ENCODE measurements at regions not wholly inside any gene's neighbourhood (a gene's known extent, or its start where the extent isn't known, plus 50 kb on each side); places are given as distances from the start of the nearest gene placed in this dataset.

- Histone ChIP-seq H3K4ac (ENCODE audit: low read length) (no peak overlapping the region), H3K27me3 (ENCODE audit: control insufficient read depth in 3 of 3, insufficient read depth in 3 of 3, low read depth in 1 of 3, low read length in 3 of 3) (no peaks in the 10 kb centered on the region), H3K79me1 (ENCODE audit: low read depth, low read length) (no peaks in the 10 kb centered on the region), H3K4me3 (ENCODE audit: low read length in 2 of 2) (no peak overlapping the region), H3K9me3 (replicated peaks in 1 of 2; ENCODE audit: control insufficient read depth in 2 of 2, insufficient read depth in 1 of 2, low read depth in 1 of 2, low read length in 2 of 2) (no peaks in the 10 kb centered on the region), H4K8ac (ENCODE audit: low read depth, low read length) (no peak overlapping the region), H2BK15ac (ENCODE audit: low read length) (no peak overlapping the region), H3K4me1 (ENCODE audit: control insufficient read depth in 2 of 2, insufficient read depth in 1 of 2, low read depth in 1 of 2, low read length in 2 of 2) (peaks cover 0 to 3% of the 10 kb centered on the region in 2 donors), H3K18ac (ENCODE audit: low read length) (no peak overlapping the region), H2AK5ac (ENCODE audit: low read depth, low read length) (no peak overlapping the region), H2BK5ac (ENCODE audit: low read length) (no peak overlapping the region), H3K36me3 (replicated peaks in 1 of 2; ENCODE audit: control insufficient read depth in 2 of 2, insufficient read depth in 2 of 2, low read length in 2 of 2) (no peaks in the 10 kb centered on the region), H3K4me2 (ENCODE audit: insufficient read depth, low read length, poor library complexity, severe bottlenecking) (no peak overlapping the region), H3K9ac (ENCODE audit: low read depth, low read length, poor library complexity) (no peak overlapping the region), H2BK120ac (ENCODE audit: low read depth, low read length) (no peak overlapping the region), H2AFZ (ENCODE audit: low read length) (no peak overlapping the region), H3K27ac (replicated peaks; ENCODE audit: low read length) (no peak overlapping the region), H2BK12ac (ENCODE audit: low read length) (no peak overlapping the region), H4K91ac (ENCODE audit: low read depth, low read length, poor library complexity) (no peak overlapping the region), H3K14ac (ENCODE audit: low read length) (no peak overlapping the region), H3K23ac (ENCODE audit: low read depth, low read length, poor library complexity) (no peak overlapping the region)
- no CpG with 5 or more reads among the region's 6 CpGs for WGBS, 2 donors (ENCODE audit: extremely low coverage in 2 of 2, insufficient read length in 2 of 2, insufficient replicate concordance in 1 of 2)
- DNase-seq (ENCODE audit: low spot score) = no peak
These were observed 251.8 kb downstream of the HAPSTR1 start for GRCh38 chr16:9343276-9343675.

GRCh38 chr16:9344508-9344907, 253.1 kb downstream of the HAPSTR1 start:
- Histone ChIP-seq H2BK12ac (ENCODE audit: low read length) (no peak overlapping the region), H2AK5ac (ENCODE audit: low read depth, low read length) (no peak overlapping the region), H3K9me3 (replicated peaks in 1 of 2; ENCODE audit: control insufficient read depth in 2 of 2, insufficient read depth in 1 of 2, low read depth in 1 of 2, low read length in 2 of 2) (peaks cover 0 to 2% of the 10 kb centered on the region in 2 donors), H3K23ac (ENCODE audit: low read depth, low read length, poor library complexity) (no peak overlapping the region), H3K4me3 (ENCODE audit: low read length in 2 of 2) (no peak overlapping the region), H2AFZ (ENCODE audit: low read length) (no peak overlapping the region), H2BK15ac (ENCODE audit: low read length) (no peak overlapping the region), H3K36me3 (replicated peaks in 1 of 2; ENCODE audit: control insufficient read depth in 2 of 2, insufficient read depth in 2 of 2, low read length in 2 of 2) (no peaks in the 10 kb centered on the region), H4K91ac (ENCODE audit: low read depth, low read length, poor library complexity) (no peak overlapping the region), H4K8ac (ENCODE audit: low read depth, low read length) (no peak overlapping the region), H3K4ac (ENCODE audit: low read length) (no peak overlapping the region), H3K9ac (ENCODE audit: low read depth, low read length, poor library complexity) (no peak overlapping the region), H3K14ac (ENCODE audit: low read length) (no peak overlapping the region), H2BK5ac (ENCODE audit: low read length) (no peak overlapping the region), H2BK120ac (ENCODE audit: low read depth, low read length) (no peak overlapping the region), H3K4me2 (ENCODE audit: insufficient read depth, low read length, poor library complexity, severe bottlenecking) (no peak overlapping the region), H3K18ac (ENCODE audit: low read length) (no peak overlapping the region), H3K4me1 (ENCODE audit: control insufficient read depth in 2 of 2, insufficient read depth in 1 of 2, low read depth in 1 of 2, low read length in 2 of 2) (peaks cover 0 to 3% of the 10 kb centered on the region in 2 donors), H3K27ac (replicated peaks; ENCODE audit: low read length) (no peak overlapping the region), H3K27me3 (ENCODE audit: control insufficient read depth in 3 of 3, insufficient read depth in 3 of 3, low read depth in 1 of 3, low read length in 3 of 3) (no peaks in the 10 kb centered on the region), H3K79me1 (ENCODE audit: low read depth, low read length) (no peaks in the 10 kb centered on the region)
- DNase-seq (ENCODE audit: low spot score) = no peak
- WGBS, 2 donors (ENCODE audit: extremely low coverage in 2 of 2, insufficient read length in 2 of 2, insufficient replicate concordance in 1 of 2) = no CpG with 5 or more reads among the region's 4 CpGs

GRCh38 chr16:9345046-9345445, 253.6 kb downstream of the HAPSTR1 start:
- H3K4me2 ChIP-seq (ENCODE audit: insufficient read depth, low read length, poor library complexity, severe bottlenecking) = no peak overlapping the region
- no peak overlapping the region for H3K14ac ChIP-seq (ENCODE audit: low read length)
- no peak overlapping the region for H4K91ac ChIP-seq (ENCODE audit: low read depth, low read length, poor library complexity)
- H3K23ac ChIP-seq (ENCODE audit: low read depth, low read length, poor library complexity) = no peak overlapping the region
- no peak overlapping the region for H3K9ac ChIP-seq (ENCODE audit: low read depth, low read length, poor library complexity)
- no peaks in the 10 kb centered on the region for H3K36me3 ChIP-seq (replicated peaks in 1 of 2; ENCODE audit: control insufficient read depth in 2 of 2, insufficient read depth in 2 of 2, low read length in 2 of 2)
- H2BK15ac ChIP-seq (ENCODE audit: low read length) = no peak overlapping the region
- H3K27me3 ChIP-seq (ENCODE audit: control insufficient read depth in 3 of 3, insufficient read depth in 3 of 3, low read depth in 1 of 3, low read length in 3 of 3) = no peaks in the 10 kb centered on the region
- H3K4ac ChIP-seq (ENCODE audit: low read length) = no peak overlapping the region
- H3K9me3 ChIP-seq (replicated peaks in 1 of 2; ENCODE audit: control insufficient read depth in 2 of 2, insufficient read depth in 1 of 2, low read depth in 1 of 2, low read length in 2 of 2) = peaks cover 0 to 2% of the 10 kb centered on the region in 2 donors
- no peak overlapping the region for H3K27ac ChIP-seq (replicated peaks; ENCODE audit: low read length)
- no peaks in the 10 kb centered on the region for H3K79me1 ChIP-seq (ENCODE audit: low read depth, low read length)
- no peak for DNase-seq (ENCODE audit: low spot score)
- no peak overlapping the region for H3K4me3 ChIP-seq (ENCODE audit: low read length in 2 of 2)
- no peak overlapping the region for H2BK12ac ChIP-seq (ENCODE audit: low read length)
- no peak overlapping the region for H2AFZ ChIP-seq (ENCODE audit: low read length)
- peaks cover 0 to 3% of the 10 kb centered on the region in 2 donors for H3K4me1 ChIP-seq (ENCODE audit: control insufficient read depth in 2 of 2, insufficient read depth in 1 of 2, low read depth in 1 of 2, low read length in 2 of 2)
- H3K18ac ChIP-seq (ENCODE audit: low read length) = no peak overlapping the region
- no peak overlapping the region for H2BK120ac ChIP-seq (ENCODE audit: low read depth, low read length)
- no peak overlapping the region for H2BK5ac ChIP-seq (ENCODE audit: low read length)
- no CpG with 5 or more reads among the region's 9 CpGs for WGBS, 2 donors (ENCODE audit: extremely low coverage in 2 of 2, insufficient read length in 2 of 2, insufficient replicate concordance in 1 of 2)
- H2AK5ac ChIP-seq (ENCODE audit: low read depth, low read length) = no peak overlapping the region
- no peak overlapping the region for H4K8ac ChIP-seq (ENCODE audit: low read depth, low read length)

- Histone ChIP-seq H4K8ac (ENCODE audit: low read depth, low read length) (no peak overlapping the region), H3K4me1 (ENCODE audit: control insufficient read depth in 2 of 2, insufficient read depth in 1 of 2, low read depth in 1 of 2, low read length in 2 of 2) (peaks cover 0 to 3% of the 10 kb centered on the region in 2 donors), H3K14ac (ENCODE audit: low read length) (no peak overlapping the region), H3K36me3 (replicated peaks in 1 of 2; ENCODE audit: control insufficient read depth in 2 of 2, insufficient read depth in 2 of 2, low read length in 2 of 2) (no peaks in the 10 kb centered on the region), H3K23ac (ENCODE audit: low read depth, low read length, poor library complexity) (no peak overlapping the region), H3K27ac (replicated peaks; ENCODE audit: low read length) (no peak overlapping the region), H2BK12ac (ENCODE audit: low read length) (no peak overlapping the region), H4K91ac (ENCODE audit: low read depth, low read length, poor library complexity) (no peak overlapping the region), H2BK120ac (ENCODE audit: low read depth, low read length) (no peak overlapping the region), H3K9ac (ENCODE audit: low read depth, low read length, poor library complexity) (no peak overlapping the region), H2AK5ac (ENCODE audit: low read depth, low read length) (no peak overlapping the region), H2BK15ac (ENCODE audit: low read length) (no peak overlapping the region), H3K18ac (ENCODE audit: low read length) (no peak overlapping the region), H3K79me1 (ENCODE audit: low read depth, low read length) (no peaks in the 10 kb centered on the region), H3K4me3 (ENCODE audit: low read length in 2 of 2) (no peak overlapping the region), H3K27me3 (ENCODE audit: control insufficient read depth in 3 of 3, insufficient read depth in 3 of 3, low read depth in 1 of 3, low read length in 3 of 3) (no peaks in the 10 kb centered on the region), H2BK5ac (ENCODE audit: low read length) (no peak overlapping the region), H2AFZ (ENCODE audit: low read length) (no peak overlapping the region), H3K9me3 (replicated peaks in 1 of 2; ENCODE audit: control insufficient read depth in 2 of 2, insufficient read depth in 1 of 2, low read depth in 1 of 2, low read length in 2 of 2) (peaks cover 0 to 4% of the 10 kb centered on the region in 2 donors), H3K4me2 (ENCODE audit: insufficient read depth, low read length, poor library complexity, severe bottlenecking) (no peak overlapping the region), H3K4ac (ENCODE audit: low read length) (no peak overlapping the region)
- no CpG with 5 or more reads among the region's 1 CpG for WGBS, 2 donors (ENCODE audit: extremely low coverage in 2 of 2, insufficient read length in 2 of 2, insufficient replicate concordance in 1 of 2)
- DNase-seq (ENCODE audit: low spot score) = no peak
These were observed 254.4 kb downstream of the HAPSTR1 start for GRCh38 chr16:9345880-9346279.

Data from neuronal stem cell (in vitro differentiated cells).